GM12892 (cell line): ENCODE measurements at regions not wholly inside any gene's neighbourhood (a gene's known extent, or its start where the extent isn't known, plus 50 kb on each side); places are given as distances from the start of the nearest gene placed in this dataset.

Experiments used
- POLR2A ChIP-seq: IDR thresholded peaks from 2 replicates; pipeline ENCODE4 v1.6.1; 2011; ENCODE audit warnings: low read depth, low read length, control low read depth
- POLR2AphosphoS5 ChIP-seq: IDR thresholded peaks from 2 replicates; pipeline ENCODE4 v1.6.1; 2011; ENCODE audit warnings: low read depth, low read length, control low read depth
- TAF1 ChIP-seq: IDR thresholded peaks from 2 replicates; pipeline ENCODE4 v1.6.1; 2011; ENCODE audit warnings: low read depth, mild to moderate bottlenecking, control low read depth, low read length, borderline replicate concordance

DNA sequence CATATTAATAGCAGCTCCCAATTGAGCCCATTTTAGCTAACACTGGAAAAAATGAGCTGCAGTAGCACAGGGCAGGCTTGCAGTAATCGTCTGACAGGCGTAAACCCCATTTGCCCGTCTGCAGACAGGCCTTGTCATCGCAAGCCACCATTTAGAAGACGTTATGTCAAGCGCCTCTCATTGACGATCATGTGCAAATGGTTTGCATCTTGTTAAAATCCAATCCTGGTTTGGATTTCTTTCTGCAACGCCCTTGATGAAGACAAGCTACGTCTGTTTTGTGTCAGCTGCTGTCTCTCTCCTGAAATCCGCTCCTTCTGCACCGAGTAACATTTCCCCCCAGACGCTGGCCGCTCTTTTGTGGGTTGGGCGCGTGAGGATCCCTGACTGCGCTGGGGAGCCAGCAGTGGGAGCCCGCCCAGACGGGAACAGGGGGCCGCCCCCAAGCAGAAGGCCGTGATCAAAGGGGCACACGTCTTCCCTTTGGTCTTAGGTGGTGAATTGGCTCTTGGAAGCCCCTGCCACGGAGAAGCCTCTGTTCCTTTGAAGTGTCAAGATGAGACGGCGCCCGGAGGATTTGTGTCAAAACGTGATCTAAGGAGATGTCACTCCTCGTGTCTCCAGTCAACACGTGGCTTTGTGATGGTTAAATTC, 84.2 kb upstream of the GPC1 start:
- TF ChIP-seq POLR2AphosphoS5 = no peak
- TF ChIP-seq POLR2A = no peak
- no peak for TF ChIP-seq TAF1
